Endothelial cell of hepatic sinusoid (primary cell): ENCODE measurements at regions not wholly inside any gene's neighbourhood (a gene's known extent, or its start where the extent isn't known, plus 50 kb on each side); places are given as distances from the start of the nearest gene placed in this dataset.

Experiments
- in situ Hi-C: cut with HindIII; loops from 2 replicates; pipeline ENCODE4 v1.10.0; 2017; ENCODE audit warnings: low sequenced_read_pairs

- in situ Hi-C loops = no loop called here
Measured at GRCh38 chr5:93188876-93189485, 392.0 kb downstream of the NR2F1-AS1 start.

GRCh38 chr5:93186076-93186682 lies 394.8 kb downstream of the NR2F1-AS1 start:
- in situ Hi-C loops = no loop called here

GRCh38 chr5:93184041-93184440 lies 397.0 kb downstream of the NR2F1-AS1 start:
- in situ Hi-C loops = no loop called here

GRCh38 chr5:93179466-93179865 lies 401.6 kb downstream of the NR2F1-AS1 start:
- in situ Hi-C loops = no loop called here

- in situ Hi-C loops = no loop called here
Measured at GRCh38 chr5:93174930-93175329, 406.1 kb downstream of the NR2F1-AS1 start.

- in situ Hi-C loops = no loop called here
Measured at GRCh38 chr5:93165559-93165958, 415.5 kb downstream of the NR2F1-AS1 start.

- in situ Hi-C loops = no loop called here
Measured at GRCh38 chr5:93164690-93165089, 416.3 kb downstream of the NR2F1-AS1 start.

- in situ Hi-C loops = no loop called here
Measured at GRCh38 chr5:93163010-93163663, 417.9 kb downstream of the NR2F1-AS1 start.

- in situ Hi-C loops = no loop called here
Measured at GRCh38 chr5:93161661-93162654, 419.1 kb downstream of the NR2F1-AS1 start.

GRCh38 chr5:93158841-93159240 lies 422.2 kb downstream of the NR2F1-AS1 start:
- in situ Hi-C loops = no loop called here

- in situ Hi-C loops = no loop called here
Measured at GRCh38 chr5:93156566-93156965, 424.5 kb downstream of the NR2F1-AS1 start.

GRCh38 chr5:93154535-93154934 lies 426.5 kb downstream of the NR2F1-AS1 start:
- in situ Hi-C loops = no loop called here

GRCh38 chr5:93153461-93153860 lies 427.6 kb downstream of the NR2F1-AS1 start:
- in situ Hi-C loops = no loop called here

- in situ Hi-C loops = no loop called here
Measured at GRCh38 chr5:93151896-93152295, 429.1 kb downstream of the NR2F1-AS1 start.

GRCh38 chr5:93151121-93151520 lies 429.9 kb downstream of the NR2F1-AS1 start:
- in situ Hi-C loops = no loop called here

GRCh38 chr5:93150311-93151012 lies 430.6 kb downstream of the NR2F1-AS1 start:
- in situ Hi-C loops = no loop called here

- in situ Hi-C loops = no loop called here
Measured at GRCh38 chr5:93145767-93146166, 435.3 kb downstream of the NR2F1-AS1 start.

GRCh38 chr5:93145019-93145418 lies 436.0 kb downstream of the NR2F1-AS1 start:
- in situ Hi-C loops = no loop called here

GRCh38 chr5:93141969-93142368 lies 439.1 kb downstream of the NR2F1-AS1 start:
- in situ Hi-C loops = no loop called here
